Prostate gland (tissue), 2 donors: ENCODE measurements at regions not wholly inside any gene's neighbourhood (a gene's known extent, or its start where the extent isn't known, plus 50 kb on each side); places are given as distances from the start of the nearest gene placed in this dataset.

Source experiments
- DNase-seq: peaks from one replicate; pipeline ENCODE4 v3.0.0-alpha.2; 2019; ENCODE audit warnings: low spot score
- H3K27ac ChIP-seq, 2 donors: fragments of 200-600 bp; sonication (generic); 2 replicates each; pipeline ENCODE4 v1.5.1; 2017 to 2019
- H3K27me3 ChIP-seq: fragments of 200-600 bp; sonication (generic); replicated peaks from 2 replicates; pipeline ENCODE4 v1.5.1; 2019; ENCODE audit not compliant: insufficient read depth
- H3K36me3 ChIP-seq, 2 donors: fragments of 200-600 bp; sonication (generic); 1 replicate in 1 of 2; 2 replicates in 1 of 2; pipeline versions ENCODE4 v1.5.1 to v1.8.1; 2017 to 2019
- H3K4me1 ChIP-seq: fragments of 200-600 bp; sonication (generic); replicated peaks from 2 replicates; pipeline ENCODE4 v1.5.1; 2019
- H3K4me3 ChIP-seq, 2 donors: fragments of 200-600 bp; sonication (generic); 2 replicates each; pipeline ENCODE4 v1.5.1; 2017 to 2019
- H3K9me3 ChIP-seq: fragments of 200-600 bp; sonication (generic); 2 replicates; pipeline ENCODE4 v1.5.1; 2017
- CTCF ChIP-seq, 4 experiments: fragments of 200-600 bp in 2 of 4; fragments of 450-650 bp in 2 of 4; sonication (generic) in 2 of 4; IDR thresholded peaks; 1 replicate in 3 of 4; 2 replicates in 1 of 4; pipeline ENCODE4 v1.5.1; 2016 to 2019; ENCODE audit warnings: antibody characterized with exemption in 4 of 4, mild to moderate bottlenecking in 2 of 4, moderate library complexity in 2 of 4
- POLR2A ChIP-seq: fragments of 450-650 bp; IDR thresholded peaks from one replicate; pipeline ENCODE4 v1.6.1; 2016; ENCODE audit warnings: antibody characterized with exemption, mild to moderate bottlenecking
- POLR2AphosphoS5 ChIP-seq: sonication (generic); formaldehyde crosslinking; IDR thresholded peaks from one replicate; pipeline ENCODE4 v1.6.1; 2017; ENCODE audit warnings: antibody characterized with exemption
- WGBS: methylation state at CpG from one replicate; pipeline ENCODE4 v1.1.5; 2018; 5-methylcytosine and 5-hydroxymethylcytosine counted together
- intact Hi-C: fragments of 100-400 bp; cut with DNase I; formaldehyde crosslinking; loops from one replicate; pipeline ENCODE4 v1.14.2; 2022

GRCh38 chr10:88095778-88096431 lies 232.5 kb downstream of the PTEN start:
- no peak for DNase-seq
- 69% methylated on average over 9 of the region's 9 CpGs for WGBS
- Histone ChIP-seq H3K27me3 (no peaks in the 10 kb centered on the region), H3K4me3 (no peak overlapping the region), H3K36me3 (no peaks in the 10 kb centered on the region), H3K9me3 (no peaks in the 10 kb centered on the region), H3K4me1 (no peaks in the 10 kb centered on the region), H3K27ac (no peak overlapping the region)
- intact Hi-C loops, result no loop called here
- TF ChIP-seq POLR2A (no peak), CTCF (IDR thresholded peaks at IDR 0.05) (no peak), POLR2AphosphoS5 (no peak)

- intact Hi-C loops, result no loop called here
- WGBS, result 79% methylated on average over 2 of the region's 2 CpGs
- Histone ChIP-seq H3K4me1 (no peaks in the 10 kb centered on the region), H3K9me3 (no peaks in the 10 kb centered on the region), H3K36me3 (no peaks in the 10 kb centered on the region), H3K27ac (no peak overlapping the region), H3K27me3 (no peaks in the 10 kb centered on the region), H3K4me3 (no peak overlapping the region)
- DNase-seq, result no peak
- TF ChIP-seq POLR2AphosphoS5, result no peak
- no peak for TF ChIP-seq CTCF (IDR thresholded peaks at IDR 0.05)
Observed at GRCh38 chr10:88097092-88097516, 233.7 kb downstream of the PTEN start.

- DNase-seq, result no peak
- Histone ChIP-seq H3K4me1 (no peaks in the 10 kb centered on the region), H3K27ac (no peak overlapping the region), H3K36me3 (no peaks in the 10 kb centered on the region), H3K9me3 (no peaks in the 10 kb centered on the region), H3K27me3 (no peaks in the 10 kb centered on the region), H3K4me3 (no peak overlapping the region)
- intact Hi-C loops, result no loop called here
- no peak for TF ChIP-seq POLR2A
- TF ChIP-seq POLR2AphosphoS5, result no peak
- TF ChIP-seq CTCF (IDR thresholded peaks at IDR 0.05), result no peak
Observed at GRCh38 chr10:88097536-88097935, 234.1 kb downstream of the PTEN start.

GRCh38 chr10:88100281-88100680 lies 236.9 kb downstream of the PTEN start:
- no peak for DNase-seq
- no peak for TF ChIP-seq POLR2A
- no peak for TF ChIP-seq POLR2AphosphoS5
- TF ChIP-seq CTCF (IDR thresholded peaks at IDR 0.05), result no peak
- H3K9me3 ChIP-seq, result no peaks in the 10 kb centered on the region
- no peaks in the 10 kb centered on the region for H3K4me1 ChIP-seq
- H3K27ac ChIP-seq, result no peak overlapping the region
- H3K4me3 ChIP-seq, result no peak overlapping the region
- no peaks in the 10 kb centered on the region for H3K36me3 ChIP-seq
- no peaks in the 10 kb centered on the region for H3K27me3 ChIP-seq
- intact Hi-C loops, result no loop called here

GRCh38 chr10:88101666-88102065 lies 238.2 kb downstream of the PTEN start:
- Histone ChIP-seq H3K4me3 (no peak overlapping the region), H3K36me3 (no peaks in the 10 kb centered on the region), H3K27ac (no peak overlapping the region), H3K9me3 (no peaks in the 10 kb centered on the region), H3K27me3 (no peaks in the 10 kb centered on the region), H3K4me1 (no peaks in the 10 kb centered on the region)
- 93% methylated on average over 2 of the region's 2 CpGs for WGBS
- DNase-seq, result no peak
- intact Hi-C loops, result no loop called here
- no peak for TF ChIP-seq CTCF (IDR thresholded peaks at IDR 0.05)
- no peak for TF ChIP-seq POLR2AphosphoS5
